HCT116 (cell line): ENCODE measurements at regions not wholly inside any gene's neighbourhood (a gene's known extent, or its start where the extent isn't known, plus 50 kb on each side); places are given as distances from the start of the nearest gene placed in this dataset.

Experiments used
- ATAC-seq: fragments of 200-7000 bp; cut with Tn5 transposase; 2 replicates; pipeline ENCODE4 v1.9.1; 2020; ENCODE audit warnings: mild to moderate bottlenecking, moderate library complexity
- BruUV-seq: library from RNA; stranded (reverse); fragments of 400-500 nt; replicated peaks from 2 replicates; lab custom pipeline; 2021; lab: Mats Ljungman, UMichigan
- CTCF ChIA-PET: fragments of 300-600 bp; sonication (Branson Sonifier 250); formaldehyde crosslinking; loops from one replicate; lab custom pipeline; 2021; ENCODE audit warnings: antibody characterized with exemption; lab: Charles Lee
- POLR2A ChIA-PET: fragments of 300-600, 350-600 bp; sonication (Branson Sonifier 250); formaldehyde crosslinking; loops from one replicate; lab custom pipeline; 2021; ENCODE audit warnings: antibody characterized with exemption; lab: Charles Lee
- RAD21 ChIA-PET, 2 experiments: fragments of 300-600 bp; sonication (Branson Sonifier 250); formaldehyde crosslinking; loops; one replicate each; lab custom pipeline; 2023; ENCODE audit warnings: low total read pairs in 2 of 2; ENCODE audit not compliant: uncharacterized antibody in 2 of 2, unreplicated experiment in 2 of 2, low non-redundant PET in 1 of 2; lab: Charles Lee
- DNase-seq: peaks from one replicate; pipeline ENCODE4 v3.0.0-alpha.2; 2010; ENCODE audit warnings: low read depth, low spot score
- H2AFZ ChIP-seq: fragments of 200-600 bp; shearing (Covaris generic), sonication (generic); 2 replicates; pipeline ENCODE4 v1.6.1; 2017; ENCODE audit warnings: low read depth, mixed run types, mixed read lengths, antibody characterized with exemption, low read length; ENCODE audit not compliant: poor library complexity, severe bottlenecking
- H3K27ac ChIP-seq: 2 replicates; pipeline ENCODE4 v1.5.1; 2012; ENCODE audit warnings: low read depth, low read length
- H3K27me3 ChIP-seq: fragments of 200-600 bp; sonication (generic); 2 replicates; pipeline ENCODE4 v1.6.1; 2016; ENCODE audit warnings: mixed run types, low read length, mixed read lengths; ENCODE audit not compliant: insufficient read depth
- H3K36me3 ChIP-seq, 2 experiments: fragments of 200-500 bp in 1 of 2; fragments of 200-600 bp in 1 of 2; sonication (Bioruptor generic) in 1 of 2; sonication (generic) in 1 of 2; 2 replicates each; pipeline versions ENCODE4 v1.5.1 to v1.6.1; 2014 to 2016; ENCODE audit warnings: low read length in 2 of 2, inconsistent platforms in 1 of 2, mixed read lengths in 1 of 2, mixed run types in 1 of 2; ENCODE audit not compliant: insufficient read depth in 2 of 2, control insufficient read depth in 1 of 2
- H3K4me1 ChIP-seq, 2 experiments: fragments of 200-600 bp in 1 of 2; sonication (generic) in 1 of 2; 2 replicates each; pipeline versions ENCODE4 v1.5.1 to v1.6.1; 2012 to 2017; ENCODE audit warnings: low read length in 2 of 2, inconsistent platforms in 1 of 2, mild to moderate bottlenecking in 1 of 2, mixed read lengths in 1 of 2, mixed run types in 1 of 2, moderate library complexity in 1 of 2; ENCODE audit not compliant: insufficient read depth in 2 of 2, control insufficient read depth in 1 of 2
- H3K4me2 ChIP-seq: fragments of 200-600 bp; sonication (generic); 2 replicates; pipeline ENCODE4 v1.6.1; 2017; ENCODE audit warnings: mixed run types, low read length, mixed read lengths
- H3K4me3 ChIP-seq, 2 experiments: fragments of 200-600 bp in 1 of 2; sonication (generic) in 1 of 2; replicated peaks in 1 of 2; 2 replicates each; pipeline ENCODE4 v1.5.1; 2011 to 2016; ENCODE audit warnings: low read length in 2 of 2, control low read depth in 1 of 2, low read depth in 1 of 2, mild to moderate bottlenecking in 1 of 2, mixed read lengths in 1 of 2, mixed run types in 1 of 2
- H3K79me2 ChIP-seq: fragments of 200-600 bp; sonication (generic); 2 replicates; pipeline ENCODE4 v1.6.1; 2017; ENCODE audit warnings: mild to moderate bottlenecking, mixed run types, low read length, moderate library complexity, mixed read lengths; ENCODE audit not compliant: insufficient read depth
- H3K9ac ChIP-seq: fragments of 200-600 bp; sonication (generic); 2 replicates; pipeline ENCODE4 v1.6.1; 2016; ENCODE audit warnings: low read length, mixed read lengths
- H3K9me2 ChIP-seq: fragments of 200-600 bp; sonication (generic), shearing (Covaris generic); 2 replicates; pipeline ENCODE4 v1.6.1; 2017; ENCODE audit warnings: mixed run types, mild to moderate bottlenecking, moderate library complexity; ENCODE audit not compliant: insufficient read depth
- H3K9me3 ChIP-seq, 2 experiments: fragments of 200-500 bp in 1 of 2; fragments of 200-600 bp in 1 of 2; sonication (Bioruptor generic) in 1 of 2; sonication (generic) in 1 of 2; 2 replicates each; pipeline ENCODE4 v1.6.1; 2014 to 2017; ENCODE audit warnings: low read length in 2 of 2, mixed read lengths in 2 of 2, inconsistent platforms in 1 of 2, low read depth in 1 of 2, mild to moderate bottlenecking in 1 of 2, mixed run types in 1 of 2, moderate library complexity in 1 of 2; ENCODE audit not compliant: control insufficient read depth in 1 of 2, insufficient read depth in 1 of 2
- H4K20me1 ChIP-seq: fragments of 200-600 bp; sonication (generic), shearing (Covaris generic); 2 replicates; pipeline ENCODE4 v1.6.1; 2017; ENCODE audit warnings: mixed run types, mild to moderate bottlenecking, moderate library complexity; ENCODE audit not compliant: insufficient read depth
- CEBPB ChIP-seq: IDR thresholded peaks from 2 replicates; pipeline ENCODE4 v1.6.1; 2012; ENCODE audit warnings: low read depth
- EGR1 ChIP-seq: IDR thresholded peaks from 2 replicates; pipeline ENCODE4 v1.6.1; 2012; ENCODE audit warnings: low read depth
- JUND ChIP-seq: IDR thresholded peaks from 2 replicates; pipeline ENCODE4 v1.6.1; 2012
- POLR2A ChIP-seq: IDR thresholded peaks from 2 replicates; pipeline ENCODE4 v1.7.0; 2011; ENCODE audit warnings: borderline replicate concordance; ENCODE audit not compliant: insufficient read depth, insufficient read length; ENCODE audit errors: extremely low read depth
- RAD21 ChIP-seq: IDR thresholded peaks from 2 replicates; pipeline ENCODE4 v1.6.1; 2012; ENCODE audit warnings: low read depth, mild to moderate bottlenecking
- SP1 ChIP-seq: IDR thresholded peaks from 2 replicates; pipeline ENCODE4 v1.6.1; 2012; ENCODE audit warnings: low read depth
- SRF ChIP-seq: IDR thresholded peaks from 2 replicates; pipeline ENCODE4 v1.6.1; 2012; ENCODE audit warnings: low read depth
- TCF7L2 ChIP-seq: IDR thresholded peaks from 2 replicates; pipeline ENCODE4 v1.7.0; 2011; ENCODE audit warnings: borderline replicate concordance, inconsistent platforms; ENCODE audit not compliant: insufficient read depth, insufficient read length; ENCODE audit errors: extremely low read depth
- YY1 ChIP-seq: IDR thresholded peaks from 2 replicates; pipeline ENCODE4 v1.6.1; 2011; ENCODE audit warnings: low read length, low read depth, moderate library complexity, mild to moderate bottlenecking; ENCODE audit not compliant: insufficient replicate concordance; ENCODE audit errors: extremely low read depth
- ZFX ChIP-seq: fragments of 450-650 bp; IDR thresholded peaks from 2 replicates; pipeline ENCODE4 v1.6.1; 2017
- ZNF274 ChIP-seq: fragments of 200-500 bp; sonication (Bioruptor generic); IDR thresholded peaks from 2 replicates; pipeline ENCODE4 v1.6.1; 2014; ENCODE audit warnings: mild to moderate bottlenecking, low read depth, low read length, inconsistent platforms
- intact Hi-C: fragments of 100-400 bp; cut with micrococcal nuclease; formaldehyde crosslinking; loops from 2 replicates; pipeline ENCODE4 v1.10.0; 2022
- TF ChIP-seq, protein P1 (sequence below): IDR thresholded peaks from 2 replicates; pipeline ENCODE4 v1.6.1; 2011; ENCODE audit warnings: mild to moderate bottlenecking, low read length, moderate library complexity; ENCODE audit not compliant: insufficient replicate concordance; ENCODE audit errors: extremely low read depth
- TF ChIP-seq, protein P2 (sequence below): IDR thresholded peaks from 2 replicates; pipeline ENCODE4 v1.6.1; 2012
- TF ChIP-seq, protein P3 (sequence below): IDR thresholded peaks from 2 replicates; pipeline ENCODE4 v1.6.1; 2012
- TF ChIP-seq, protein P4 (sequence below), 3 experiments: fragments of 200-600 bp in 1 of 3; sonication (generic) in 1 of 3; IDR thresholded peaks in 2 of 3; conservative IDR thresholded peaks in 1 of 3; 2 replicates each; pipeline ENCODE4 v1.5.1; 2012 to 2017; ENCODE audit warnings: low read depth in 2 of 3, low read length in 2 of 3, antibody characterized with exemption in 1 of 3, borderline replicate concordance in 1 of 3, control low read depth in 1 of 3, mild to moderate bottlenecking in 1 of 3, mixed read lengths in 1 of 3, mixed run types in 1 of 3, moderate library complexity in 1 of 3; ENCODE audit not compliant: insufficient read depth in 1 of 3

DNA sequence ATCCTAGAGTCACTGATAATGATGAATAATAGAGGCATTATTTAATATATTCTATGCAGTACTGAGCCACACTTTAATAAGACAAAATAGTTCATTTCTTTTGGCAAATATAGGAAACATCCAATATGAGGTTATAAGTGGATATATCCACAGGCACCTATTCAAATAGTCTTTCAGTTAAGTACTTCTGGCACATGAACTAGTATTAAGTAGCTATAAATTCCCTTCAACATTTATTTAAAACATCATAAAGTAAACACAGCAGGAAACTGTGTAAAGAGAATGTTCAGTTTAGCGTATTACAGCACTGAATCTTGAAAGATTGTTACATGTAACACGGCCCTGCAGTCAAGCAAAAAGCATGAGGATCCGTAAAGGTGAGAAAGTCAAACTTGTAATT, 463.3 kb upstream of the KLF12 start:
- ChIA-PET POLR2A (no interaction called here), RAD21 (no interaction called here), CTCF (no interaction called here)
- Histone ChIP-seq H3K79me2 (no peaks in the 10 kb centered on the region), H3K9ac (no peak overlapping the region), H3K4me2 (no peak overlapping the region), H3K9me2 (no peaks in the 10 kb centered on the region), H3K9me3 (no peaks in the 10 kb centered on the region), H2AFZ (no peak overlapping the region), H3K4me1 (no peaks in the 10 kb centered on the region), H4K20me1 (no peaks in the 10 kb centered on the region), H3K4me3 (no peak overlapping the region), H3K36me3 (no peaks in the 10 kb centered on the region), H3K27ac (no peak overlapping the region), H3K27me3 (no peaks in the 10 kb centered on the region)
- ATAC-seq (no peak), DNase-seq (no peak)
- TF ChIP-seq JUND (no peak), ZNF274 (no peak), ZFX (no peak), YY1 (no peak), TCF7L2 (no peak), CEBPB (no peak)
- TF ChIP-seq, protein P1, sequence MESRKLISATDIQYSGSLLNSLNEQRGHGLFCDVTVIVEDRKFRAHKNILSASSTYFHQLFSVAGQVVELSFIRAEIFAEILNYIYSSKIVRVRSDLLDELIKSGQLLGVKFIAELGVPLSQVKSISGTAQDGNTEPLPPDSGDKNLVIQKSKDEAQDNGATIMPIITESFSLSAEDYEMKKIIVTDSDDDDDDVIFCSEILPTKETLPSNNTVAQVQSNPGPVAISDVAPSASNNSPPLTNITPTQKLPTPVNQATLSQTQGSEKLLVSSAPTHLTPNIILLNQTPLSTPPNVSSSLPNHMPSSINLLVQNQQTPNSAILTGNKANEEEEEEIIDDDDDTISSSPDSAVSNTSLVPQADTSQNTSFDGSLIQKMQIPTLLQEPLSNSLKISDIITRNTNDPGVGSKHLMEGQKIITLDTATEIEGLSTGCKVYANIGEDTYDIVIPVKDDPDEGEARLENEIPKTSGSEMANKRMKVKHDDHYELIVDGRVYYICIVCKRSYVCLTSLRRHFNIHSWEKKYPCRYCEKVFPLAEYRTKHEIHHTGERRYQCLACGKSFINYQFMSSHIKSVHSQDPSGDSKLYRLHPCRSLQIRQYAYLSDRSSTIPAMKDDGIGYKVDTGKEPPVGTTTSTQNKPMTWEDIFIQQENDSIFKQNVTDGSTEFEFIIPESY: no peak
- TF ChIP-seq, protein P2, sequence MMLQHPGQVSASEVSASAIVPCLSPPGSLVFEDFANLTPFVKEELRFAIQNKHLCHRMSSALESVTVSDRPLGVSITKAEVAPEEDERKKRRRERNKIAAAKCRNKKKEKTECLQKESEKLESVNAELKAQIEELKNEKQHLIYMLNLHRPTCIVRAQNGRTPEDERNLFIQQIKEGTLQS: no peak
- intact Hi-C loops: no loop called here
- no TSS peak for BruUV-seq

DNA sequence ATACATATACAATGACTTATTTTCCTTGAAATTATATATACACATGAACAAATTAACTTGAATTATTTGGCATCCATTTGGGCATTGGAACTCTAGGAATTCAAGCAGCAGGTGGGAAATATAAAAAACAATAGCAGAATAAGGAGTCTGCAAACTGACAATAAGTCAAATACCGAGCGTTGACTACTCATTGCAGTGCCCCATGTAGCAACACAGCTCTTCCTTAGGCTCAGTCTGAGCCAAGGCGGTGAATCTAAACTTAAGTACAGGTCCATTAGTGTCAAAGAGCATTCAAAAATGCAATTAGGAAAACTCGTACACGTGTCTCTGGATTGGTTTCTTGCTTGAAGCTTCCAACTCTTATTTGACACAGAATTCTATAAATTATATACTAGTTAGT, 462.5 kb upstream of the KLF12 start:
- Histone ChIP-seq H3K27me3 (no peaks in the 10 kb centered on the region), H3K4me3 (no peak overlapping the region), H3K9me2 (no peaks in the 10 kb centered on the region), H3K79me2 (no peaks in the 10 kb centered on the region), H3K9ac (no peak overlapping the region), H3K27ac (no peak overlapping the region), H3K9me3 (no peaks in the 10 kb centered on the region), H3K4me1 (no peaks in the 10 kb centered on the region), H4K20me1 (no peaks in the 10 kb centered on the region), H3K4me2 (no peak overlapping the region), H3K36me3 (no peaks in the 10 kb centered on the region), H2AFZ (no peak overlapping the region)
- BruUV-seq: no TSS peak
- ChIA-PET POLR2A (no interaction called here), CTCF (no interaction called here), RAD21 (no interaction called here)
- intact Hi-C loops: no loop called here
- ATAC-seq: no peak
- DNase-seq: no peak
- TF ChIP-seq, protein P3, sequence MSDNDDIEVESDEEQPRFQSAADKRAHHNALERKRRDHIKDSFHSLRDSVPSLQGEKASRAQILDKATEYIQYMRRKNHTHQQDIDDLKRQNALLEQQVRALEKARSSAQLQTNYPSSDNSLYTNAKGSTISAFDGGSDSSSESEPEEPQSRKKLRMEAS: no peak
- TF ChIP-seq CEBPB (no peak), EGR1 (no peak), POLR2A (no peak), YY1 (no peak), RAD21 (no peak), TCF7L2 (no peak), SRF (no peak), SP1 (no peak)
- TF ChIP-seq, protein P1: no peak
- TF ChIP-seq, protein P4, sequence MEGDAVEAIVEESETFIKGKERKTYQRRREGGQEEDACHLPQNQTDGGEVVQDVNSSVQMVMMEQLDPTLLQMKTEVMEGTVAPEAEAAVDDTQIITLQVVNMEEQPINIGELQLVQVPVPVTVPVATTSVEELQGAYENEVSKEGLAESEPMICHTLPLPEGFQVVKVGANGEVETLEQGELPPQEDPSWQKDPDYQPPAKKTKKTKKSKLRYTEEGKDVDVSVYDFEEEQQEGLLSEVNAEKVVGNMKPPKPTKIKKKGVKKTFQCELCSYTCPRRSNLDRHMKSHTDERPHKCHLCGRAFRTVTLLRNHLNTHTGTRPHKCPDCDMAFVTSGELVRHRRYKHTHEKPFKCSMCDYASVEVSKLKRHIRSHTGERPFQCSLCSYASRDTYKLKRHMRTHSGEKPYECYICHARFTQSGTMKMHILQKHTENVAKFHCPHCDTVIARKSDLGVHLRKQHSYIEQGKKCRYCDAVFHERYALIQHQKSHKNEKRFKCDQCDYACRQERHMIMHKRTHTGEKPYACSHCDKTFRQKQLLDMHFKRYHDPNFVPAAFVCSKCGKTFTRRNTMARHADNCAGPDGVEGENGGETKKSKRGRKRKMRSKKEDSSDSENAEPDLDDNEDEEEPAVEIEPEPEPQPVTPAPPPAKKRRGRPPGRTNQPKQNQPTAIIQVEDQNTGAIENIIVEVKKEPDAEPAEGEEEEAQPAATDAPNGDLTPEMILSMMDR (IDR thresholded peaks at IDR 0.05 in 2 of 3, conservative IDR thresholded peaks at IDR 0.05 in 1 of 3; ENCODE audit: borderline replicate concordance in 1 of 3, insufficient read depth in 1 of 3, low read depth in 2 of 3, low read length in 2 of 3): no peak
